HCT116 (cell line): ENCODE measurements at regions not wholly inside any gene's neighbourhood (a gene's known extent, or its start where the extent isn't known, plus 50 kb on each side); places are given as distances from the start of the nearest gene placed in this dataset.

Source experiments
- ATAC-seq: fragments of 200-7000 bp; cut with Tn5 transposase; 2 replicates; pipeline ENCODE4 v1.9.1; 2020; ENCODE audit warnings: mild to moderate bottlenecking, moderate library complexity
- BruUV-seq: library from RNA; stranded (reverse); fragments of 400-500 nt; replicated peaks from 2 replicates; lab custom pipeline; 2021; lab: Mats Ljungman, UMichigan
- CTCF ChIA-PET: fragments of 300-600 bp; sonication (Branson Sonifier 250); formaldehyde crosslinking; loops from one replicate; lab custom pipeline; 2021; ENCODE audit warnings: antibody characterized with exemption; lab: Charles Lee
- POLR2A ChIA-PET: fragments of 300-600, 350-600 bp; sonication (Branson Sonifier 250); formaldehyde crosslinking; loops from one replicate; lab custom pipeline; 2021; ENCODE audit warnings: antibody characterized with exemption; lab: Charles Lee
- RAD21 ChIA-PET, 2 experiments: fragments of 300-600 bp; sonication (Branson Sonifier 250); formaldehyde crosslinking; loops; one replicate each; lab custom pipeline; 2023; ENCODE audit warnings: low total read pairs in 2 of 2; ENCODE audit not compliant: uncharacterized antibody in 2 of 2, unreplicated experiment in 2 of 2, low non-redundant PET in 1 of 2; lab: Charles Lee
- DNase-seq: peaks from one replicate; pipeline ENCODE4 v3.0.0-alpha.2; 2010; ENCODE audit warnings: low read depth, low spot score
- H2AFZ ChIP-seq: fragments of 200-600 bp; shearing (Covaris generic), sonication (generic); 2 replicates; pipeline ENCODE4 v1.6.1; 2017; ENCODE audit warnings: low read depth, mixed run types, mixed read lengths, antibody characterized with exemption, low read length; ENCODE audit not compliant: poor library complexity, severe bottlenecking
- H3K27ac ChIP-seq: 2 replicates; pipeline ENCODE4 v1.5.1; 2012; ENCODE audit warnings: low read depth, low read length
- H3K27me3 ChIP-seq: fragments of 200-600 bp; sonication (generic); 2 replicates; pipeline ENCODE4 v1.6.1; 2016; ENCODE audit warnings: mixed run types, low read length, mixed read lengths; ENCODE audit not compliant: insufficient read depth
- H3K36me3 ChIP-seq, 2 experiments: fragments of 200-500 bp in 1 of 2; fragments of 200-600 bp in 1 of 2; sonication (Bioruptor generic) in 1 of 2; sonication (generic) in 1 of 2; 2 replicates each; pipeline versions ENCODE4 v1.5.1 to v1.6.1; 2014 to 2016; ENCODE audit warnings: low read length in 2 of 2, inconsistent platforms in 1 of 2, mixed read lengths in 1 of 2, mixed run types in 1 of 2; ENCODE audit not compliant: insufficient read depth in 2 of 2, control insufficient read depth in 1 of 2
- H3K4me1 ChIP-seq, 2 experiments: fragments of 200-600 bp in 1 of 2; sonication (generic) in 1 of 2; 2 replicates each; pipeline versions ENCODE4 v1.5.1 to v1.6.1; 2012 to 2017; ENCODE audit warnings: low read length in 2 of 2, inconsistent platforms in 1 of 2, mild to moderate bottlenecking in 1 of 2, mixed read lengths in 1 of 2, mixed run types in 1 of 2, moderate library complexity in 1 of 2; ENCODE audit not compliant: insufficient read depth in 2 of 2, control insufficient read depth in 1 of 2
- H3K4me2 ChIP-seq: fragments of 200-600 bp; sonication (generic); 2 replicates; pipeline ENCODE4 v1.6.1; 2017; ENCODE audit warnings: mixed run types, low read length, mixed read lengths
- H3K4me3 ChIP-seq, 2 experiments: fragments of 200-600 bp in 1 of 2; sonication (generic) in 1 of 2; replicated peaks in 1 of 2; 2 replicates each; pipeline ENCODE4 v1.5.1; 2011 to 2016; ENCODE audit warnings: low read length in 2 of 2, control low read depth in 1 of 2, low read depth in 1 of 2, mild to moderate bottlenecking in 1 of 2, mixed read lengths in 1 of 2, mixed run types in 1 of 2
- H3K79me2 ChIP-seq: fragments of 200-600 bp; sonication (generic); 2 replicates; pipeline ENCODE4 v1.6.1; 2017; ENCODE audit warnings: mild to moderate bottlenecking, mixed run types, low read length, moderate library complexity, mixed read lengths; ENCODE audit not compliant: insufficient read depth
- H3K9ac ChIP-seq: fragments of 200-600 bp; sonication (generic); 2 replicates; pipeline ENCODE4 v1.6.1; 2016; ENCODE audit warnings: low read length, mixed read lengths
- H3K9me2 ChIP-seq: fragments of 200-600 bp; sonication (generic), shearing (Covaris generic); 2 replicates; pipeline ENCODE4 v1.6.1; 2017; ENCODE audit warnings: mixed run types, mild to moderate bottlenecking, moderate library complexity; ENCODE audit not compliant: insufficient read depth
- H3K9me3 ChIP-seq, 2 experiments: fragments of 200-500 bp in 1 of 2; fragments of 200-600 bp in 1 of 2; sonication (Bioruptor generic) in 1 of 2; sonication (generic) in 1 of 2; 2 replicates each; pipeline ENCODE4 v1.6.1; 2014 to 2017; ENCODE audit warnings: low read length in 2 of 2, mixed read lengths in 2 of 2, inconsistent platforms in 1 of 2, low read depth in 1 of 2, mild to moderate bottlenecking in 1 of 2, mixed run types in 1 of 2, moderate library complexity in 1 of 2; ENCODE audit not compliant: control insufficient read depth in 1 of 2, insufficient read depth in 1 of 2
- H4K20me1 ChIP-seq: fragments of 200-600 bp; sonication (generic), shearing (Covaris generic); 2 replicates; pipeline ENCODE4 v1.6.1; 2017; ENCODE audit warnings: mixed run types, mild to moderate bottlenecking, moderate library complexity; ENCODE audit not compliant: insufficient read depth
- EZH2phosphoT487 ChIP-seq: fragments of 200-600 bp; IDR thresholded peaks from 2 replicates; pipeline ENCODE4 v1.6.1; 2018; ENCODE audit warnings: antibody characterized with exemption, borderline replicate concordance
- RAD21 ChIP-seq: IDR thresholded peaks from 2 replicates; pipeline ENCODE4 v1.6.1; 2012; ENCODE audit warnings: low read depth, mild to moderate bottlenecking
- SIN3A ChIP-seq: IDR thresholded peaks from 2 replicates; pipeline ENCODE4 v1.6.1; 2012; ENCODE audit warnings: low read depth
- SP1 ChIP-seq: IDR thresholded peaks from 2 replicates; pipeline ENCODE4 v1.6.1; 2012; ENCODE audit warnings: low read depth
- SRF ChIP-seq: IDR thresholded peaks from 2 replicates; pipeline ENCODE4 v1.6.1; 2012; ENCODE audit warnings: low read depth
- intact Hi-C: fragments of 100-400 bp; cut with micrococcal nuclease; formaldehyde crosslinking; loops from 2 replicates; pipeline ENCODE4 v1.10.0; 2022
- TF ChIP-seq, protein P1 (sequence below), 3 experiments: fragments of 200-600 bp in 1 of 3; sonication (generic) in 1 of 3; IDR thresholded peaks in 2 of 3; conservative IDR thresholded peaks in 1 of 3; 2 replicates each; pipeline ENCODE4 v1.5.1; 2012 to 2017; ENCODE audit warnings: low read depth in 2 of 3, low read length in 2 of 3, antibody characterized with exemption in 1 of 3, borderline replicate concordance in 1 of 3, control low read depth in 1 of 3, mild to moderate bottlenecking in 1 of 3, mixed read lengths in 1 of 3, mixed run types in 1 of 3, moderate library complexity in 1 of 3; ENCODE audit not compliant: insufficient read depth in 1 of 3

DNA sequence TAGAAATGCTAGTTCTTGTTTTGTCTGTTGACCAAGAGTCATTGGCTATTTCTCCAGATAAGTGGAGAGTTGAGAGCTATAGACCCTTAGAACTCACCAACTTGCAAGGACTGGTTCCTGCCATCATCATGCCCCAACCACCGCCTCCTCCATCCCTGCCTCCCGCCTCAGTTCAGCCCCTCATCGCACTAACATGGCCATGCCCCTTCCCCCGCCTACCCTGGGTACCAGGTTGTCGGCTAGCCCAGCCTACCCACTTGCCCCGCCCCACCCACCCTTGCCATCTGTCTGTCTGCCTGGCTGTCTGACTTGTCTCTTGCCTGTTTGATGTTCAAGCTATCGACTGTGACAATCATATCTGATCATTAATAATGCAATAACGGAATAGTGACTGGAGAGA, 154.1 kb downstream of the TRIM29 start (continued):
- TF ChIP-seq SIN3A (no peak), SRF (no peak), RAD21 (no peak), SP1 (no peak)

DNA sequence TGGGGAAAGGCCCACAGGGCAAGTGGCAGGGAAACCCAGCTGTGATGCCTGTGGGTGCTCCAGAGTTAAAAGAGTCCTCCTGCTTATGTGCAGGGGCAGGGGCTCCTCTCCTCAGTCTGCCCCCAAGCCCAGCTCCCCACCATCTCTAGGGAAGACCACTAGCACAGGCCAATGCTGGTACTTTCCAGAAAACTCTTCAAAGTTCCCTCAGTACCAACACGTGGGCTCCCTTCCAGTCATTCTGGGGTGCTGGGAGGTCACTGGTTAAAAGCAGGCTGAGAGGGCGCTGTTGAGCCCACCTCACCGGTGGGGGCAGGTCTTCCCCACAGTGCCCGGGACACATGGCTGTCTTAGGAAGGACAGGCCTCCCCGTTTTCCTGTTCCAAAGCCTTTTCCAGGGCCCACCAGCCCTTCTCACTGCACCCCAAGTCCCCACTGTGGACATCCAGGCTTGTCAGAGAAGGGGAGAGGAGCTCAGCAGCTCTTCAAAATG, 154.6 kb downstream of the TRIM29 start:
- TF ChIP-seq, protein P1, sequence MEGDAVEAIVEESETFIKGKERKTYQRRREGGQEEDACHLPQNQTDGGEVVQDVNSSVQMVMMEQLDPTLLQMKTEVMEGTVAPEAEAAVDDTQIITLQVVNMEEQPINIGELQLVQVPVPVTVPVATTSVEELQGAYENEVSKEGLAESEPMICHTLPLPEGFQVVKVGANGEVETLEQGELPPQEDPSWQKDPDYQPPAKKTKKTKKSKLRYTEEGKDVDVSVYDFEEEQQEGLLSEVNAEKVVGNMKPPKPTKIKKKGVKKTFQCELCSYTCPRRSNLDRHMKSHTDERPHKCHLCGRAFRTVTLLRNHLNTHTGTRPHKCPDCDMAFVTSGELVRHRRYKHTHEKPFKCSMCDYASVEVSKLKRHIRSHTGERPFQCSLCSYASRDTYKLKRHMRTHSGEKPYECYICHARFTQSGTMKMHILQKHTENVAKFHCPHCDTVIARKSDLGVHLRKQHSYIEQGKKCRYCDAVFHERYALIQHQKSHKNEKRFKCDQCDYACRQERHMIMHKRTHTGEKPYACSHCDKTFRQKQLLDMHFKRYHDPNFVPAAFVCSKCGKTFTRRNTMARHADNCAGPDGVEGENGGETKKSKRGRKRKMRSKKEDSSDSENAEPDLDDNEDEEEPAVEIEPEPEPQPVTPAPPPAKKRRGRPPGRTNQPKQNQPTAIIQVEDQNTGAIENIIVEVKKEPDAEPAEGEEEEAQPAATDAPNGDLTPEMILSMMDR (IDR thresholded peaks at IDR 0.05 in 2 of 3, conservative IDR thresholded peaks at IDR 0.05 in 1 of 3; ENCODE audit: borderline replicate concordance in 1 of 3, insufficient read depth in 1 of 3, low read depth in 2 of 3, low read length in 2 of 3), result peak in 2 of 3 experiments; percentile 27; a peak in 1 of 6 replicates
- no peak for TF ChIP-seq EZH2phosphoT487
- TF ChIP-seq, all 23 proteins: peak for 1
- no peaks in the 10 kb centered on the region for H3K79me2 ChIP-seq
- H2AFZ ChIP-seq, result no peak overlapping the region
- peak; percentile 73 for ATAC-seq
- no peaks in the 10 kb centered on the region for H4K20me1 ChIP-seq
- H3K4me2 ChIP-seq, result no peak overlapping the region
- intact Hi-C loops, result no loop called here
- no peaks in the 10 kb centered on the region for H3K9me3 ChIP-seq
- BruUV-seq, result no TSS peak
- peaks cover 25% of the 10 kb centered on the region; the same call in 1 of the 2 replicates for H3K27me3 ChIP-seq
- H3K36me3 ChIP-seq, result no peaks in the 10 kb centered on the region
- no peaks in the 10 kb centered on the region for H3K9me2 ChIP-seq
- RAD21 ChIA-PET, result no interaction called here
- no peak overlapping the region for H3K4me3 ChIP-seq
- H3K4me1 ChIP-seq, result no peaks in the 10 kb centered on the region
- H3K27ac ChIP-seq, result no peak overlapping the region
- DNase-seq, result no peak
- no peak overlapping the region for H3K9ac ChIP-seq
- CTCF ChIA-PET, result no interaction called here
- POLR2A ChIA-PET, result no interaction called here
